Right cardiac atrium (tissue), 5 donors: ENCODE measurements at regions not wholly inside any gene's neighbourhood (a gene's known extent, or its start where the extent isn't known, plus 50 kb on each side); places are given as distances from the start of the nearest gene placed in this dataset.

Source experiments
- ATAC-seq, 2 donors: fragments of 200-7000 bp; cut with Tn5 transposase; one replicate each; pipeline versions ENCODE4 v1.8.0 to v1.9.1; 2020; ENCODE audit warnings: moderate library complexity in 2 of 2, mild to moderate bottlenecking in 1 of 2
- DNase-seq, 3 donors: peaks; one replicate each; pipeline ENCODE4 v3.0.0-alpha.2; 2020
- H3K27ac ChIP-seq: one replicate; pipeline ENCODE4 v1.5.1; 2013; ENCODE audit warnings: mild to moderate bottlenecking, low read length, control low read depth, moderate library complexity
- H3K27me3 ChIP-seq: one replicate; pipeline ENCODE4 v1.6.1; 2013; ENCODE audit not compliant: control insufficient read depth, insufficient read depth
- H3K4me1 ChIP-seq: one replicate; pipeline ENCODE4 v1.6.1; 2013; ENCODE audit warnings: low read length; ENCODE audit not compliant: control insufficient read depth, insufficient read depth
- H3K4me3 ChIP-seq: one replicate; pipeline ENCODE4 v1.5.1; 2013; ENCODE audit warnings: low read length, control low read depth
- H3K9me3 ChIP-seq: one replicate; pipeline ENCODE4 v1.6.1; 2013; ENCODE audit warnings: low read length; ENCODE audit not compliant: control insufficient read depth
- WGBS: extraction: QIAGEN DNeasy Blood & Tissue Kit; methylation state at CpG from one replicate; pipeline ENCODE4 v1.1.7; 2013; 5-methylcytosine and 5-hydroxymethylcytosine counted together
- intact Hi-C, 4 donors: fragments of 100-400 bp; cut with DNase I; formaldehyde crosslinking; loops; one replicate each; pipeline versions ENCODE4 v1.11.0 to v1.14.0; 2022 to 2023
- donor health status: healthy with polysubstance abuse.
- donor health status: DM: no; HTN: yes; CAD: no.
- donor health status: DM: no; HTN: no; CAD: no.
- donor health status: DM: no; HTN: yes; CAD: no; lungs with severe emphysema.
- donor health status: DM: yes; HTN: yes; CAD: no.

DNA sequence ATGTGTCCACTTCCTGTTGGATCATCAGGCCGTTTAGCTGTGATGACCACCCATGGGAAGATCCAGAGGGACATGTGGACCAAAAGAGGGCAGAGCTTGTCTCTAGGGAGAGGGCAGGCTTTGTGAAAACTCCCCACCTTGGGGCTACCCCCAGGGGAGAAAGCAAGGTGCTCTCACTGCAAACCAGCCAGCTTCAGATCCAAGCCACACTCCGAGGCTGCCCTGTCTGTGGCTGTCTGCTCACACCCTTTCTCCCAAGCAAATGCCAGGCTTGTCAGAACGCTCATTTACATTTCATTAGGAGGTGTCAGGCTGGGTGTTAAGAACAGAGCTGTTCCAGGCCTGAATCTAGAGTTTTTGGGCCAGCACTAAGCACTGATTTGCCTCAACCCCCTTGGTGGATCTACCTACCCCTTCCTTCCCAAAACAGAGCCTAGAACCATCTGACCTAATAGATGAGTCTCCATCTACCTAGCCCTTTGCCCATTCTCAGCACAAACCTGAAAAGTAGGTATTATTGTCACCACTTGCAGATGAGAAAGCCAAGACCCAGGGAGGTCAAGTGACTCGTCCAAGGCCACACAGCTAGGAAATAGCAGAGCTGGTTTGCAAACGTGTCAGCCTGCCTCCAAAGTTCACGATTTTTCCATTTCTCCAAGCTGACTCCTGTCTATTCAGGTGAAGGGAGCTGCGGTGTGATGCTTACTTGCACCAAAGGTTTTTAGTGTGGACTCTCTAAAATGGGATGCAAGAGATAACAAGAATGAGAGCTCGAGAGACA lies 130.9 kb downstream of the EMX2 start:
- WGBS, result 68% methylated on average over 8 of the region's 8 CpGs

DNA sequence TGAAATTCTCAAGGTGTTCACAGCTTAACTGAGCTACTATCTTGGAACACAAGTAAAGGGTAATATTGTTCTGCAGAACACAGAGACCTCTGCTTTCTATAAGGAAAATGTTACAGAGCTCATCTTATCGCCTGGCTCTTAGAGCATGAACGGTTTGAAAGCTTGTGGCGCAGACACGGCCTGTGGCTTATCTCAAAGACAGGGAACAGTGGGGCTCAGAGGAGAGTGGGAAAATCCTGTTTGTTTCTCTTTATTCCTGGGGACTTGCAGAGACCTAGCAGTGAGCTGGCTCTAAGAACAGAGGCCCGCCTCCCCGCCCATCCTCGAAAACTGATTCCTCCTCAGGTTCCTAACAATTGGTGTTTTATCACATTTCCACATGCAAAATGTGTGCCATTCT lies 131.7 kb downstream of the EMX2 start:
- Histone ChIP-seq H3K27ac (no peak overlapping the region), H3K4me3 (no peak overlapping the region), H3K9me3 (no peaks in the 10 kb centered on the region), H3K4me1 (no peaks in the 10 kb centered on the region), H3K27me3 (no peaks in the 10 kb centered on the region)
- ATAC-seq (no peak), DNase-seq (no peak)
- WGBS, result 62% methylated on average over 7 of the region's 7 CpGs
- intact Hi-C loops, result no loop called here

More for the DNA sequence above, 130.9 kb downstream of the EMX2 start:
- H3K27me3 ChIP-seq, result no peaks in the 10 kb centered on the region
- no peak overlapping the region for H3K4me3 ChIP-seq
- H3K9me3 ChIP-seq, result no peaks in the 10 kb centered on the region
- H3K4me1 ChIP-seq, result no peaks in the 10 kb centered on the region
- DNase-seq (no peak), ATAC-seq (no peak)
- intact Hi-C loops, result no loop called here
- no peak overlapping the region for H3K27ac ChIP-seq

DNA sequence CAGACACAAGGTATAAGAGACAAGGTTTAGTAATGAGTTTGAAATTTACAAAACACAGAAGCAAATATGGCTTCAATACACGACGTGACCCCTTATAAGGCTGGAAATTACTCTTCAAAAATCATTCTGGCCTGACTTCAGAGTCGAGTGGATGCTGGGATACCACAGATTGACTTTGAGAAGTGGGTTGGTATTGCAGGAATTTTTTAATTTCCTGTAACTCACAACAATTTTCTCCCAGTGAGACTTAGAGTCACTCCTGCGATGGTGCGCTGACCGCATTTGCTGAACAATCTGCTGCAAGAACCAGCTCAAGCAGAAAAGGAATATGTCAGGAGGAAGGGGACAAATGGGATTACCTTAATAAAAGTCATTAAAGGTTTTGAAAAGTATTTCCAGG lies 132.1 kb downstream of the EMX2 start:
- H3K4me3 ChIP-seq, result no peak overlapping the region
- no peak for ATAC-seq
- no peak for DNase-seq
- no peak overlapping the region for H3K27ac ChIP-seq
- H3K4me1 ChIP-seq, result no peaks in the 10 kb centered on the region
- intact Hi-C loops, result no loop called here
- H3K27me3 ChIP-seq, result no peaks in the 10 kb centered on the region
- H3K9me3 ChIP-seq, result no peaks in the 10 kb centered on the region
- WGBS, result 73% methylated on average over 6 of the region's 6 CpGs

DNA sequence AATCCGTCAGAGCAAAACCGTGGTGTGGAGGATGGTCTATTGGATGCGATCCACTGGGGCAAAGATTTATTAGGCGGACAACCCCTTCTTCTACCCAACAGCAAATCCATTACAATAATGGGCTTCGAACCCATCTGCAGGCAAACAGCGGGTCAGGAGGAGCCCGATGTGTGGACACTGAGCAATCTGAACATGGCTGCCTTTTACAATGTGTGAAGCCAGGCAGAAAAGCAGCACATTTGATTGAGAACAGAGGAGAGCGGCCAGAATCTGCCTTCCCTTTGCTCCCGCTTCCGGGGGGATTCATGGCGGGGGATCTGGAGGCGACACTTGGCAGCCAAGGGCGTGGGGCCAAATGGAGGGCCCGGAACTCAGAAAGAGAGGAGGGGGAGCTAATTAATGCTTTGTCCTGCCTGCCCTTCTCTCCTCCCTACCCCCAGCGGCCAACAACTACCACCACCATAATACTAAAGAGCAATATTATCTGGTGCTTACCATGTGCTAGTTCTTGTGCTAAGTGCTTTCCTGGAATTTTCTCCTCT lies 133.0 kb downstream of the EMX2 start:
- WGBS, result 79% methylated on average over 15 of the region's 15 CpGs
- no peak for DNase-seq
- no peak overlapping the region for H3K4me3 ChIP-seq
- H3K27me3 ChIP-seq, result no peaks in the 10 kb centered on the region
- intact Hi-C loops, result no loop called here
- no peaks in the 10 kb centered on the region for H3K4me1 ChIP-seq
- H3K9me3 ChIP-seq, result no peaks in the 10 kb centered on the region
- H3K27ac ChIP-seq, result no peak overlapping the region
- no peak for ATAC-seq

DNA sequence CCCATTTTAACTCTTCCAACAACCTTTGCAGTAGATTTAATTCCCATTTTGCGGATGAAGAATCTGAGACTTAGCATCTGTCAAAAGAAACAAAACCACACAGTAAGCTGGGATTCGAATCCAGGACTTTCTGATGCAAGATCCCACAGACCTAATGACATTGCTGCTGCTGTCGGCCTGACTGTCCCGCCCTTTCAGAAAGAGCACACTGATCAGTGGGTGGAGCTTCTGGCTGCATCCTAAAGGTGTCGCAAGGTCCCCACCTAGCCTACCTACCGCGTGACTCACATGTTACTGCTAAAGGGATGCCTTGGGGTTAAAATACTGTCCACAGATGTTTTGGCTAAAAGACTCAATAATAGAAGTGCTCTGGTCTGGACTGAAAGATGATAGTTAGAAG lies 134.7 kb downstream of the EMX2 start:
- DNase-seq (no peak), ATAC-seq (no peak)
- Histone ChIP-seq H3K4me1 (no peaks in the 10 kb centered on the region), H3K27ac (no peak overlapping the region), H3K27me3 (no peaks in the 10 kb centered on the region), H3K4me3 (no peak overlapping the region), H3K9me3 (no peaks in the 10 kb centered on the region)
- intact Hi-C loops, result no loop called here
- 68% methylated on average over 7 of the region's 7 CpGs for WGBS

DNA sequence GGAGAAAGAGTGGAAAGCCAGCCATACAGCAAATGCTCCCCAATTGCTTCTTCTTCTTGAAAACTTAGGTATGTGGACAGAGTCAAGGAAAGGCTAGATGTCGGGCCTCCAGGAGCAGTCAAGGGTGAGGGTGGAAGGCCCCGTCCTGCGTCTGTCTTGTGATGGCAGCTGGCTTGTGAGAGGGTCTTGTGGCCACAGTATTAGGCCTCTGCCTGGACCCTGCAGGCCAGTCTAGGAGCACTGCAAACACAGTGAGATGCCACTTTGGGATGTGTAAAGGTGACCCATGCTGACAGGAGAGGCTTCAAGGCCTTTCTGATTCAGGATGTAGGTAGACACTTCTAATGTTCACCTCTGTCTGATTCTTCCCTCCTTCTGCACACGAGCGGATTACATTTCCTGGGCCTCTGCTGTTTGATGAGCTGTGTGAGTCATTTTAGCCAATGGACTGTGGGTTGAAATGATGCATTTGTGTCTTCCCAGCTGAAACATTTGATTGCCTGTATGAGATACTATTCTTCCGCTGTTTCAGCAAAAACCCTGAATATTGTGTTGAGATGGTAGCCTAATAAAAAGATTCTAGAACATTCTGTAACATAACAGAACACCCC lies 135.4 kb downstream of the EMX2 start:
- ATAC-seq (no peak), DNase-seq (no peak)
- H3K4me3 ChIP-seq, result no peak overlapping the region
- H3K27me3 ChIP-seq, result no peaks in the 10 kb centered on the region
- whole genome bisulfite sequencing, result 81% methylated on average over 6 of the region's 6 CpGs
- H3K4me1 ChIP-seq, result no peaks in the 10 kb centered on the region
- H3K27ac ChIP-seq, result no peak overlapping the region
- no peaks in the 10 kb centered on the region for H3K9me3 ChIP-seq
- intact Hi-C loops, result no loop called here

DNA sequence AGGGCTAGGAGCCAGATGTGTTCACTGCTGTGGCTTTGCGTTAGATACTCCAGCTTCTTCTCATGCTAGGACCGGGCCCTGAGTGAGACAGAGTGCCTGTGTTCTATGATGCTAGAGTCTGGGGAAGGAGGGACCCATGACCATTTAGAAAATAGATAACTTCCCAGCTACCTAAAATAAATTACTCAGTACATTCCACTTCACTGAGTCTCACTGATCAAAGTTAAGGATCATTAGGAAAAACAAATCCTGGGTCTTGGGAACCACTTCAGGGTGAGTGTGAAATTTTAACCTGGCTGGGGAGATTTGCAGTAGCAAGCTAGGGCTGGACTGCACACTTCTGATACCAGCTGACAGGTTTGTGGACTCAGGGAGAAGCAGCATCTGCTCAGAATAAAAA lies 138.1 kb downstream of the EMX2 start:
- Histone ChIP-seq H3K4me1 (no peaks in the 10 kb centered on the region), H3K9me3 (no peaks in the 10 kb centered on the region), H3K27ac (no peak overlapping the region), H3K27me3 (no peaks in the 10 kb centered on the region), H3K4me3 (no peak overlapping the region)
- DNase-seq, result no peak
- ATAC-seq, result no peak
- intact Hi-C loops, result no loop called here
- WGBS, result 79% methylated on average over 2 of the region's 2 CpGs

DNA sequence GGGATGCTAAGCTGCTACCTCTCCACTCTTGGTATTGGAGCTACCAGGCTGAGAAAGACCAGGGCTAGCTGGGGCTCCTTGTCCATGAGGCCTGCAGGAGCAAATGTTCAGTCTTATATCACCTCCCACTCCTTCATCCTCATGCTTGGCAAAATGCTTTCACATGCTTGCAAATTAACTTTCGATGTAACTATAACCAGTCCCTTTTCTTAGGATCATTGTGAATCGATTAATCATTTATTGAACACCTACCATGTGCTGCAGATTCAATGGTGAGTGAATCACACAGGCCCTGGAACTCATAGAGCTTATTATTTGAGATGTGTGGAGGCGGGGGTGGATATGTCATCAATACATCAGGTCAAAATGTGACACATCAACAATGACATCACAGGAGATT lies 138.6 kb downstream of the EMX2 start:
- no peak for ATAC-seq

DNA sequence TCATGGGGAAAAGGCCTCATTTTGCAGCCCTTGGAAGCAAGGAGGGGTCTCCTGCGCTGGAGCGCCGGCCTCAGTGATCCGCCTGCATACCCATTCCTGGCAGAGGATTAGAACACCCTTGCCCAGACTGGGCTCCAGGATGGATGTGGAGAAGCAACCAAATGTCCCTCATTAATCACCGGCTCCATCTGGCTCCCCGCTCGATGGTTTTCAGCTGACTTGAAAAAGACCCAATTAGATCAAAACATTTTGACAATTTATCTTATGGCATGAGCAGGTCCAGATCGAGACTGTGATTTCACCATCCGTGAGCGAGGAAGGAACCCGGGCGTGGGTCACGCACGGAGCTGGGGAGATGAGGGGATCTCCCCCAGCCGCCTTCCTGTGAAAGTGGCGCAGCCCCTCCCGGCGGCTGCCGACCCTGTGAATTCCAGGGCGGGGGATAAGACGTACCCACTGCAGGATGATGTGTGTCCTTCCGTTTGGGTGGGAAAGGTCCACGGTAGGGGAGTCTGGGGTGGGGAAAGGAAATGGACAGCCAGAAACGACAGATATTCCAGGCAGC lies 141.6 kb downstream of the EMX2 start:
- 68% methylated on average over 24 of the region's 24 CpGs for WGBS
- no peak overlapping the region for H3K4me3 ChIP-seq
- H3K9me3 ChIP-seq, result no peaks in the 10 kb centered on the region
- H3K27ac ChIP-seq, result no peak overlapping the region
- ATAC-seq, result peak in 1 of 2 donors; percentile 7
- H3K27me3 ChIP-seq, result no peaks in the 10 kb centered on the region
- H3K4me1 ChIP-seq, result no peaks in the 10 kb centered on the region
- no peak for DNase-seq
- intact Hi-C loops, result no loop called here

More for the DNA sequence above, 138.6 kb downstream of the EMX2 start:
- no peak for DNase-seq
- intact Hi-C loops, result no loop called here
- no peak overlapping the region for H3K4me3 ChIP-seq
- H3K27ac ChIP-seq, result no peak overlapping the region
- H3K27me3 ChIP-seq, result no peaks in the 10 kb centered on the region
- no peaks in the 10 kb centered on the region for H3K9me3 ChIP-seq
- H3K4me1 ChIP-seq, result no peaks in the 10 kb centered on the region
- 85% methylated on average over 3 of the region's 3 CpGs for WGBS

DNA sequence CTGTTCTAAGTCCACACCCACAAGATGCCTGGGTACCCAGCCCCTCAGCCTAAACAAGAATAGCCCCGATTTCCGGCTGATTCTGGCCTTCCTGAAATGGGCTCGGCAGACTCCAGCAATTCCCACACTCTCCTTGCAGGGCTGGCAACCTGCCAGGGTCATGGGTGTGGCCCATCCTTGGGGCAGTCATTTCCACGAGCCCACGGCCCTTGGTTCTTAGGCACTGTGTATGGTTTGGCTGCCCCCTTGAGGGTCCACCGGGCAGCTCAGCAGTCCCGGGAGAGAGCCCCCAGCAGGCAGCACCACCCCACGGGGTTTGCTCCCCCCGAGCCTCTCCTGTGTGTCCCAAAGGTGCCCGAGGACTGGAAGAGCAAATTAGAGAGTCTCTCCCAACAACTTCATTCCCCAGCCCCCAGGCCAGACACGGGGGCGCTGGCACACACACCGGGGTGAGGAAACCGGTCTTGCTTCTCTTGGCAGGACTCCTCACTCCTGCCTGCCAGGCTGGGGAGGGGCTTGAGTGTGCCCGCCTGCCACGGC lies 142.2 kb downstream of the EMX2 start:
- Histone ChIP-seq H3K27me3 (no peaks in the 10 kb centered on the region), H3K9me3 (no peaks in the 10 kb centered on the region), H3K4me1 (no peaks in the 10 kb centered on the region), H3K4me3 (no peak overlapping the region), H3K27ac (no peak overlapping the region)
- intact Hi-C loops, result no loop called here
- WGBS, result 28% methylated on average over 16 of the region's 16 CpGs
- DNase-seq (peak; percentile 78 to 86 (median 83)), ATAC-seq (peak; percentile 66 to 95)

DNA sequence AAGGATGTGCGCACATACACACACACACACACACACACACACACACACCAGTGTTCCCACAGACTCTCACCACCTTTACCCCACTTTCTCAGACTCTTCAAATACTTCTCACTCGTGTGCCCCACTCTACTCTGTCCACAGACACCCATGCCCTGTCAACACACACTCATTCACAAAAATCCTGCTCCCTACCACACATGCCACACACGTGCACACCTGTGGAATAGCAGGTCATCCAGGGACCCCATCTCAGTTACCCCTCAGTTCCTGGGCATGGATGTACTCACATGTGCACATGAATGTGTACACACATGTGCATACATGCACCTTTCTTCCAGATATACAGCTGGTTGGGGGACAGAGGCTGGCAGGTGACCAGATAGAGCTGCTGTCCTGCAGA lies 142.9 kb downstream of the EMX2 start:
- no peak for DNase-seq
- WGBS, result 65% methylated on average over 3 of the region's 3 CpGs
- intact Hi-C loops, result no loop called here
- H3K9me3 ChIP-seq, result no peaks in the 10 kb centered on the region
- no peaks in the 10 kb centered on the region for H3K27me3 ChIP-seq
- H3K27ac ChIP-seq, result no peak overlapping the region
- no peak overlapping the region for H3K4me3 ChIP-seq
- no peak for ATAC-seq
- no peaks in the 10 kb centered on the region for H3K4me1 ChIP-seq
